GM23338 (cell line): ENCODE measurements at regions not wholly inside any gene's neighbourhood (a gene's known extent, or its start where the extent isn't known, plus 50 kb on each side); places are given as distances from the start of the nearest gene placed in this dataset.

Experiments
- ATAC-seq: fragments of 200-7000 bp; cut with Tn5 transposase; 3 replicates; pipeline ENCODE4 v1.9.1; 2020
- DNase-seq: peaks from one replicate; pipeline ENCODE4 v3.0.0-alpha.2; 2015; ENCODE audit warnings: low spot score
- H2AFZ ChIP-seq: fragments of 200-600 bp; sonication (generic); 2 replicates; pipeline ENCODE4 v1.8.0; 2016; ENCODE audit warnings: antibody characterized with exemption, mild to moderate bottlenecking, moderate library complexity
- H3F3A ChIP-seq: fragments of 200-600 bp; sonication (generic); replicated peaks from 2 replicates; pipeline ENCODE4 v1.8.0; 2017; ENCODE audit warnings: antibody characterized with exemption, mixed run types, low read depth
- H3K27ac ChIP-seq: fragments of 200-600 bp; sonication (generic); 2 replicates; pipeline ENCODE4 v1.6.1; 2016; ENCODE audit warnings: low read depth
- H3K27me3 ChIP-seq: fragments of 200-600 bp; sonication (generic); 2 replicates; pipeline ENCODE4 v1.8.0; 2016; ENCODE audit warnings: mild to moderate bottlenecking, mixed run types, moderate library complexity; ENCODE audit not compliant: insufficient read depth
- H3K36me3 ChIP-seq: fragments of 200-600 bp; sonication (generic); 2 replicates; pipeline ENCODE4 v1.8.0; 2016; ENCODE audit warnings: mild to moderate bottlenecking; ENCODE audit not compliant: insufficient read depth
- H3K4me1 ChIP-seq: fragments of 200-600 bp; sonication (generic); 2 replicates; pipeline ENCODE4 v1.8.0; 2016; ENCODE audit warnings: mild to moderate bottlenecking, moderate library complexity; ENCODE audit not compliant: insufficient read depth
- H3K4me2 ChIP-seq: fragments of 200-600 bp; sonication (generic); 2 replicates; pipeline ENCODE4 v1.7.1; 2017; ENCODE audit warnings: mixed run types
- H3K4me3 ChIP-seq: fragments of 200-600 bp; sonication (generic); 2 replicates; pipeline ENCODE4 v1.6.1; 2016; ENCODE audit warnings: mixed run types
- H3K79me2 ChIP-seq: fragments of 200-600 bp; sonication (generic); replicated peaks from 2 replicates; pipeline ENCODE4 v1.8.0; 2017; ENCODE audit warnings: mild to moderate bottlenecking; ENCODE audit not compliant: insufficient read depth
- H3K9me2 ChIP-seq: fragments of 200-600 bp; sonication (generic); 2 replicates; pipeline ENCODE4 v1.8.0; 2017; ENCODE audit not compliant: insufficient read depth
- H4K20me1 ChIP-seq: fragments of 200-600 bp; sonication (generic); replicated peaks from 2 replicates; pipeline ENCODE4 v1.8.0; 2017; ENCODE audit warnings: mild to moderate bottlenecking; ENCODE audit not compliant: insufficient read depth
- H3K27ac Mint-ChIP-seq: 2 replicates; pipeline ENCODE4 v1.8.0; 2020; ENCODE audit warnings: inconsistent platforms, mild to moderate bottlenecking, moderate library complexity, mixed read lengths
- H3K27me3 Mint-ChIP-seq: 3 replicates; pipeline ENCODE4 v1.8.0; 2022; ENCODE audit warnings: low read depth, mild to moderate bottlenecking, moderate library complexity, mixed read lengths, inconsistent platforms; ENCODE audit not compliant: insufficient read depth, poor library complexity
- H3K36me3 Mint-ChIP-seq: 3 replicates; pipeline ENCODE4 v1.8.0; 2021; ENCODE audit warnings: low read depth, mild to moderate bottlenecking, inconsistent platforms, moderate library complexity, mixed read lengths
- H3K4me1 Mint-ChIP-seq: 3 replicates; pipeline ENCODE4 v1.8.0; 2020; ENCODE audit warnings: mild to moderate bottlenecking, inconsistent platforms, mixed read lengths
- H3K4me3 Mint-ChIP-seq: 3 replicates; pipeline ENCODE4 v1.8.0; 2021; ENCODE audit warnings: moderate library complexity, mild to moderate bottlenecking, inconsistent platforms, mixed read lengths
- H3K9me3 Mint-ChIP-seq: 3 replicates; pipeline ENCODE4 v1.8.0; 2020; ENCODE audit warnings: moderate library complexity, mild to moderate bottlenecking, inconsistent platforms, mixed read lengths
- CREB1 ChIP-seq: fragments of 250-450 bp; sonication (Bioruptor Pico); IDR thresholded peaks from 2 replicates; pipeline ENCODE4 v1.5.0; 2020; ENCODE audit warnings: low read depth, mild to moderate bottlenecking, moderate library complexity
- CTCF ChIP-seq, 2 experiments: fragments of 200-600 bp in 1 of 2; sonication (generic) in 1 of 2; conservative IDR thresholded peaks; 2 replicates each; pipeline versions ENCODE4 v1.5.1 to v1.6.1; 2016 to 2017; ENCODE audit warnings: antibody characterized with exemption in 2 of 2, low read depth in 2 of 2, mild to moderate bottlenecking in 2 of 2, moderate library complexity in 1 of 2
- ETS1 ChIP-seq: IDR thresholded peaks from 2 replicates; pipeline ENCODE4 v1.6.1; 2016; ENCODE audit warnings: antibody characterized with exemption
- EZH2 ChIP-seq: fragments of 200-600 bp; sonication (generic); IDR thresholded peaks from one replicate; pipeline ENCODE4 v1.8.0; 2017; ENCODE audit warnings: antibody characterized with exemption, mild to moderate bottlenecking, low read depth; ENCODE audit not compliant: unreplicated experiment
- EZH2phosphoT487 ChIP-seq: fragments of 200-600 bp; sonication (generic); IDR thresholded peaks from one replicate; pipeline ENCODE4 v1.8.1; 2018; ENCODE audit warnings: antibody characterized with exemption; ENCODE audit not compliant: unreplicated experiment
- JUNB ChIP-seq: IDR thresholded peaks from one replicate; pipeline ENCODE4 v1.6.1; 2016; ENCODE audit warnings: antibody characterized with exemption; ENCODE audit not compliant: unreplicated experiment
- NANOG ChIP-seq: IDR thresholded peaks from 2 replicates; pipeline ENCODE4 v1.6.1; 2016; ENCODE audit warnings: antibody characterized with exemption, borderline replicate concordance
- POLR2AphosphoS5 ChIP-seq: IDR thresholded peaks from 2 replicates; pipeline ENCODE4 v1.6.1; 2016; ENCODE audit warnings: antibody characterized with exemption, low read depth
- STAT1 ChIP-seq: IDR thresholded peaks from one replicate; pipeline ENCODE4 v1.6.1; 2016; ENCODE audit warnings: antibody characterized with exemption; ENCODE audit not compliant: unreplicated experiment
- ZNF114 ChIP-seq: fragments of 250-450 bp; sonication (Bioruptor Pico); IDR thresholded peaks from 2 replicates; pipeline ENCODE4 v1.5.0; 2020; ENCODE audit warnings: mild to moderate bottlenecking, moderate library complexity
- ZNF331 ChIP-seq: fragments of 250-450 bp; sonication (Bioruptor Pico); IDR thresholded peaks from 2 replicates; pipeline ENCODE4 v1.5.0; 2020; ENCODE audit warnings: low read depth, mild to moderate bottlenecking, moderate library complexity
- ZNF462 ChIP-seq: fragments of 250-450 bp; sonication (Bioruptor Pico); IDR thresholded peaks from 2 replicates; pipeline ENCODE4 v1.5.0; 2020; ENCODE audit warnings: mild to moderate bottlenecking, moderate library complexity

- TF ChIP-seq CTCF (conservative IDR thresholded peaks at IDR 0.05; ENCODE audit: low read depth in 2 of 2) (peak; percentile 74 to 76), CREB1 (no peak)
These were observed 681.4 kb downstream of the GABRG1 start (continued) for GRCh38 chr4:45442466-45442865.

GRCh38 chr4:45438047-45438446 lies 685.8 kb downstream of the GABRG1 start:
- Histone ChIP-seq H3K36me3 (no peaks in the 10 kb centered on the region), H3K4me2 (no peak overlapping the region), H2AFZ (no peak overlapping the region), H4K20me1 (no peaks in the 10 kb centered on the region), H3K79me2 (no peaks in the 10 kb centered on the region), H3K9me2 (no peaks in the 10 kb centered on the region), H3K4me3 (no peak overlapping the region), H3K27ac (no peak overlapping the region), H3F3A (no peaks in the 10 kb centered on the region), H3K4me1 (no peaks in the 10 kb centered on the region), H3K27me3 (no peaks in the 10 kb centered on the region)
- ATAC-seq: no peak
- Mint-ChIP-seq H3K27ac (no peak overlapping the region), H3K9me3 (peaks cover 31% of the 10 kb centered on the region), H3K36me3 (no peaks in the 10 kb centered on the region; the same call in 2 of the 3 replicates), H3K4me1 (no peaks in the 10 kb centered on the region), H3K27me3 (peaks cover under 1% of the 10 kb centered on the region), H3K4me3 (no peak overlapping the region)
- DNase-seq: no peak
- no peak for TF ChIP-seq NANOG
- no peak for TF ChIP-seq ZNF462 (CRISPR knock-in tag)
- TF ChIP-seq JUNB: no peak
- TF ChIP-seq ETS1: no peak
- no peak for TF ChIP-seq ZNF114
- TF ChIP-seq POLR2AphosphoS5: no peak
- TF ChIP-seq CREB1: no peak
- TF ChIP-seq STAT1: no peak
- TF ChIP-seq EZH2phosphoT487: no peak
- TF ChIP-seq CTCF (conservative IDR thresholded peaks at IDR 0.05; ENCODE audit: low read depth in 2 of 2): no peak
- no peak for TF ChIP-seq EZH2
- no peak for TF ChIP-seq ZNF331
